HG03565 (cell line): ENCODE measurements at regions not wholly inside any gene's neighbourhood (a gene's known extent, or its start where the extent isn't known, plus 50 kb on each side); places are given as distances from the start of the nearest gene placed in this dataset.

Experiments used
- ATAC-seq: cut with Tn5 transposase; IDR thresholded peaks from one replicate; pipeline ENCODE4 v1.9.1; 2021; ENCODE audit warnings: mild to moderate bottlenecking, moderate library complexity; ENCODE audit not compliant: unreplicated experiment

GRCh38 chr10:4068629-4069028 is 283.6 kb upstream of the KLF6 start:
- no peak for ATAC-seq

- ATAC-seq, result no peak
Measured at GRCh38 chr10:4067931-4068561, 283.0 kb upstream of the KLF6 start.

GRCh38 chr10:4067531-4067930 is 282.5 kb upstream of the KLF6 start:
- ATAC-seq, result peak; percentile 72

GRCh38 chr10:4066581-4067390 is 281.8 kb upstream of the KLF6 start:
- ATAC-seq, result peak; percentile 30

- no peak for ATAC-seq
Measured at GRCh38 chr10:4064489-4064888, 279.5 kb upstream of the KLF6 start.

GRCh38 chr10:4063717-4064116 is 278.7 kb upstream of the KLF6 start:
- no peak for ATAC-seq

- ATAC-seq, result no peak
Measured at GRCh38 chr10:4062751-4063150, 277.7 kb upstream of the KLF6 start.

GRCh38 chr10:4062072-4062471 is 277.1 kb upstream of the KLF6 start:
- ATAC-seq, result no peak

- ATAC-seq, result no peak
Measured at GRCh38 chr10:4061441-4061951, 276.5 kb upstream of the KLF6 start.

GRCh38 chr10:4059471-4060138 is 274.6 kb upstream of the KLF6 start:
- no peak for ATAC-seq

GRCh38 chr10:4058514-4059029 is 273.6 kb upstream of the KLF6 start:
- no peak for ATAC-seq

GRCh38 chr10:4057725-4058513 is 272.9 kb upstream of the KLF6 start:
- no peak for ATAC-seq

- ATAC-seq, result no peak
Measured at GRCh38 chr10:4057021-4057420, 272.0 kb upstream of the KLF6 start.

- ATAC-seq, result no peak
Measured at GRCh38 chr10:4054656-4055435, 269.8 kb upstream of the KLF6 start.

- ATAC-seq, result no peak
Measured at GRCh38 chr10:4053940-4054339, 268.9 kb upstream of the KLF6 start.

GRCh38 chr10:4051641-4052151 is 266.7 kb upstream of the KLF6 start:
- no peak for ATAC-seq

- ATAC-seq, result no peak
Measured at GRCh38 chr10:4051011-4051640, 266.1 kb upstream of the KLF6 start.

GRCh38 chr10:4050061-4050460 is 265.1 kb upstream of the KLF6 start:
- ATAC-seq, result no peak

GRCh38 chr10:4049348-4049747 is 264.3 kb upstream of the KLF6 start:
- no peak for ATAC-seq
